GM19397 (cell line): ENCODE measurements at regions not wholly inside any gene's neighbourhood (a gene's known extent, or its start where the extent isn't known, plus 50 kb on each side); places are given as distances from the start of the nearest gene placed in this dataset.
A peak's percentile ranks its signal among the peaks of the same experiment; 100 is the strongest.
"Not testable (repeated sequence)": the region's sequence is repeated elsewhere in the genome, so short reads cannot be mapped to it uniquely, and the experiment has no call there.

ENCODE experiments used
- ATAC-seq: cut with Tn5 transposase; IDR thresholded peaks from one replicate; pipeline ENCODE4 v1.9.1; 2021; ENCODE audit warnings: mild to moderate bottlenecking, moderate library complexity; ENCODE audit not compliant: unreplicated experiment

DNA sequence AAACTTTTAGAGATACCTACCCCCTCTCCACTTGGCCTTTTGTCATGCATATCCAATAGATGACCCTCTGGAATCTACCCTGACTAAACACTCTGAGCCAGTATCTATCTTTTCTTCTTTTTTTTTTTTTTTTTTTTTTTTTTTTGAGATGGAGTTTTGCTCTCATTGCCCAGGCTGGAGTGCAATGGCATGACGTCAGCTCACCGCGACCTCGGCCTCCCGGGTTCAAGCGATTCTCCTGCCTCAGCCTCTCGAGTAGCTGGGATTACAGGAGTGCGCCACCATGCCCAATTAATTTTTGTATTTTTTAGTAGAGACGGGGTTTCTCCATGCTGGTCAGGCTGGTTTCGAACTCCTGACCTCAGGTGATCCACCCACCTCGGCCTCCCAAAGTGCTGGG lies 50.8 kb upstream of the GRIN2B start:
- ATAC-seq: not testable (repeated sequence)

GRCh38 chr12:14043776-14044175 lies 62.4 kb upstream of the GRIN2B start:
- no peak for ATAC-seq

DNA sequence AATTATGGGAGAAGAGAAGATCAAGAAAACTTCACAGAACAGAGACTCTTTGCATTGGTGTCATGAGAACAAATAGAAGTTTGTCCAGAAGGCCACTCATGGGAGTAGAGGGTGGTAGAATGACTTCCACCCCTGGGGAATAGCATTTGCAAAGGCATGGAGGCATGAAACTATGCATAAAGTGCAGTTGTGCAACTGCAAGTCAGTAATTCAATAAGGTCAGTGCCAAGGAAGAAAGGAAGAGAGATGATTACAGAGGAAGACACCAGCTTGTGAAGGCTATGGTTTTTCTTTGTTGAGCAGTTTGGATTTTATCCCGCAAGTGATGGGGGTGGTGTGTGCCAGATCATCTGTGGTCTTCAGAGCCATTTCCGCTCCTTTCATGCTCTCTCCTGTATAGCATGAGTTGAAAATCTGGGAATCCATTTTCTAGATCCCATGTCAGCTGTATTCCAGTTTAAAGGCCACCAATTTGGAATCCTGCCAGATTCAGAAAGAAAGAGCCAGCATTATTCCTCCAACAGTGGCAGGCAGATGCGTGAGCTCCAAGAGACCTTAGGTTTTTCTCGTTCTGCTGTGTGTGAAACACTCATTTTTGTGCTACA lies 67.6 kb upstream of the GRIN2B start:
- no peak for ATAC-seq

GRCh38 chr12:14057895-14058294 lies 76.5 kb upstream of the GRIN2B start:
- ATAC-seq: no peak

GRCh38 chr12:14058717-14059116 lies 77.3 kb upstream of the GRIN2B start:
- no peak for ATAC-seq

- no peak for ATAC-seq
Observed at GRCh38 chr12:14059548-14059947, 78.1 kb upstream of the GRIN2B start.

- no peak for ATAC-seq
Observed at GRCh38 chr12:14065616-14066015, 84.2 kb upstream of the GRIN2B start.

DNA sequence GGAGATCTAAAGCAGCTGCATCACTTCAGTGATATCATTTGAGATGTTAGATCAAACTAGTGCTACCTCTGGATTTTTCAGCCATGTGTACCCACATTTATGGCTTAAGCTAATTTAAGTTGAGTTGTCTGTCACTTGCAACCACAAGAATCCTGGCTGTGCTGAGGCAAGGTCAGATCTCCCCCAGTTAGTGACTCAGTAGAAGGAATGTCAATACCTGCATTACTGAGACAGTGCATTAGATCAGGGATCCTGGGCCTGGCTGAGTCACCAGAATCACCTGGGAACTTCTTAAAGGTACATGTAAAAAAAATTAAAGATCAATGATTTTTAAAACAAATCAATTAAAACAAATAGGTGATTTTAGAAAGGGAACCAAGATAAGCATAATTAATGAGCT lies 84.6 kb upstream of the GRIN2B start:
- no peak for ATAC-seq

DNA sequence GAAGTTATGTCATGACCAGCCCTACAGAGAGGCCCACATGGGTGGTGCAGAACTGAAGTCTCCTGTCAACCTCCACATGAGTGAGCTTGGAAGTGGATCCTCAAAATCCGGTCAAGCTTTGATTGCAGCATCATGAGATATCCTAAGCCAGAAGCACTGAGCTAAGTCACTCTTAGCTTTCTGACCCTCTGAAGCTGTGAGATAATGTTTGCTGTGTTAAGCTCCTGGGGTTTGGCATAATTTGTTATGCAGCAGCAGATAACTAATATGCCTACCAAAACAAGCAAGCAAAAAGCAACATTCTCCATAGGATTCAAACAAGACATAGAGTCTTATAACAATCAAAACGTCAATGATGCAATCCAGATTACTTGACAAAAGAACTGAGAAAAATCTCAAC lies 87.6 kb upstream of the GRIN2B start:
- no peak for ATAC-seq

DNA sequence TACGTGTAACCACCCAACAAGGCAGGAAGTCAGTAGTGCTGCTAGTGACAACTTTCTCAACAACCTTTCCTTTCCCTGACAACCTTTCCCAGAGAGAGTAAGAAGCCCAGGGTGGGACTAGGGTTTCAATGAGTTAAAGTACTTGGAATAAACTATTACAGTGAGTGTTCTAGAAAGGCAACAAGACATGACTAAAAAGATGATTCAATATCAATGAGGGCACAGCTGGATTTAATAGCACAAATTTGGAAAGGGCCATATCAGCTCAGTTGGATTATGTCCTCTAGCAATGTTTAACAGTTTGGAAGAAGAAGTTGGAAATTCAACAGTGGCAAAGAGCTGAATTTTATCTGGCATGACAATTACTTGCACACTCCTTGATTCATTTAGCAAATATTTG lies 90.4 kb upstream of the GRIN2B start:
- ATAC-seq: no peak

DNA sequence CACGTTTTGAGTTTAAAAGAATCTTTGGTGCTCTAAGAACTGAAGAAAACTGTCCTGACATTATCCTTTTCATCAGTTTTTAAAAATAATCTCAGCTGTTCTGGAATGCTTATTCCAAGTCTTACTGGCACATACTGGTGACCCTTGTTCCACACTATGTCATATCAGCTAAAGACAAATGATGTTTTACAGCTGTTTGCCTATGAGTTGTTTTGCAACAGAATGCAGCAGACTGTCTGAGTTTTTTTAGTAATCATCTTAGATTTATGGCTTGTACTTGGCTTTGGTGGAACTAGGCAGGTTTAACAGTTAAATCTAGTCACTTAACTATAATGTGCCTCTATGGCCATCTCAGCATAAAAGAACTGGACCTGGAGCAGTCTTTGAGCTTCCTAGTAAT lies 91.6 kb upstream of the GRIN2B start:
- ATAC-seq: no peak

- ATAC-seq: no peak
Observed at GRCh38 chr12:14075797-14076393, 94.5 kb upstream of the GRIN2B start.

GRCh38 chr12:14076538-14076937 lies 95.1 kb upstream of the GRIN2B start:
- no peak for ATAC-seq

GRCh38 chr12:14086838-14087237 lies 105.4 kb upstream of the GRIN2B start:
- no peak for ATAC-seq

DNA sequence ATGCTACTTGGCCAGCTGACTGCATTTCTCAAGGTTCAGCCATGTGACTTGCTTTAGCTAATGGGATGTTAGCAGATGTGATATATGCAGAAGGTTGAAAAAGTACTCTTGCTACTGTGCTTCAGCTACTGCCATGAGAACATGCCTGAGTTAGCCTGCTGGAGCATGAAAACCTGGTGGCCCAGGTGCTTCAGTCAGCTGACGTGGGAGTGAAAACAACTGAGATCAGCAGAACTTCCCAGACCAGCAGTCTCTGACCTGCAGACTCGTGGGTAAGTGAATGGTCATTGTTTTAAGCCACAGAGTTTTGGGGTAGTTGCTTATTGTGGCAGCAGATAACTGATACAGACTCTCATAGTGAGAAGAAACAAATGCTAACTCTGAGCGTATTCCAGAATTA lies 118.6 kb upstream of the GRIN2B start:
- no peak for ATAC-seq

DNA sequence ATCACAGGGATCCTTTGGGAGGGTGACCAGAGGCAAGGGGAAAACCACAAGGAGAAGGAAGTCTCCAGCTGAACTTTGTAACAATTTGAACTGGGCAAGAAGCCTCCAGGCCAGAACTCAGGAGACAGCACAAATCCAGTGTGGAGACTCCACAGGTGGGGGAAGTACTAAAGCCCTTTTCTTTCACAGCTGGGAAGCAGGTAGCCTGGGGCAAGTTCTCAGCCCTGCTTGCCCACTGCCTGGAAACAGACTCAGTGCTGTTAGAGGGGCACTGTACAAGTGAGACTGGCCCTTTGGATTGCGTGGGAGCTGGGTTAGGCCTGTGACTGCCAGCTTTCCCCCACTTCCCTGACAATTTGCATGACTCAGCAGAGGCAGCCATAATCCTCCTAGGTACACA lies 120.2 kb upstream of the GRIN2B start:
- ATAC-seq: not testable (repeated sequence)

- peak; percentile 96 for ATAC-seq
Observed at GRCh38 chr12:14111230-14111865, 129.9 kb upstream of the GRIN2B start.

DNA sequence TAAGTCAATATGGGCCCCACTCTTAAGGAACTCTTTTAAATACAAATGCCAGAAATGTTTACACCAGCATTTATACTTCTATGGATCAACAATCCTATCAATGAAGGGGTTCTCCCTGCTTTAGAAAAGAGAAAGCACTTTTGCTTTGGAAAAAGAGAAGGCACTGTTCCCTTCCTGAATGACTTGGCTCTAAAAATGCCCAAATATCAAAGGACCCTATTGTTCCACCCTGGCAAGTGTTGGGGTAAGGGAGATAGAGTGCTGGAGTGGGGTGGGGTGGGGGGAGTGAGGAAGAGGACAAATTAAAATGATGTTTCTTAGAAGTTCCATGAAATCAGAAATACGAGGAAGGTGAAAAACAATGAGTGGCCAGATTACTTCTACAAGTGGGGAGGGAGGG lies 131.6 kb upstream of the GRIN2B start:
- ATAC-seq: no peak

DNA sequence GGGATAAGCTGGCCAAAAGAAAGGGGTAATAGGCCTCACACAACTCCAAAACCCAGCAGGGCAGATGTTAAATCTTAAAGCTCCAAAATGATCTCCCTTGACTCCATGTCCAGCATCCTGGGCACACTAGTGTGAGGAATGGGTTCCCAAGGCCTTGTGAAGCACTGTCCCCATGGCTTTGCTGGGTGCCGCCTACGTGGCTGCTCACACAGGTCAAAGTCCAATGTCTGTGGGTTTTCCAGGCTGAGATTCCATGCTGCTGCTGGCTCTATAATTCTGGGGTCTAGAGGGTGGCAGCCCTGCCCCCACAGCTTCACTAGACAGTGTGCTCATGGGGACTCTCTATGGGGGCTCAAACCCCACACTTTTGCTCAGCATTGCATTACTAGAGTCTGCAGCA lies 145.3 kb upstream of the GRIN2B start:
- ATAC-seq: no peak

GRCh38 chr12:14129611-14130195 lies 148.3 kb upstream of the GRIN2B start:
- ATAC-seq: no peak

- ATAC-seq: no peak
Observed at GRCh38 chr12:14135996-14136395, 154.6 kb upstream of the GRIN2B start.

DNA sequence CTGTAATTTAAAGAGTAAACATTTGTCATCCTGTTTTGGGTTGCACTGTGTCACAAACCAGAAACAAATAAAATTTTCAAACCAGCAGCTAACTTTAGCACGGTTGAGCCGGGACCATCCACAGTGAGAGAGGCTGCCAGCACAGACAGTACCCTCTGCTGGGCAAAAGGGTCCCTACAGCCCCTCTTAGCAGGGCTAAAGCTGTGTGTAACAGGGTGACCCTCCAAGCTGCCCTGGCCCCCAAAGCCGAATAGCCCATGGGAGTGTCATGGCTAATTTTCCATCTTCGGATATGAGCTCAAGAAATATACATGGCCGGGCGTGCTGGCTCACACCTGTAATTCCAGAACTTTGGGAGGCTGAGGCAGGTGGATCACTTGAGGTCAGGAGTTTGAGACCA lies 157.1 kb upstream of the GRIN2B start:
- ATAC-seq: no peak
